DOHH2 (cell line): ENCODE measurements at regions not wholly inside any gene's neighbourhood (a gene's known extent, or its start where the extent isn't known, plus 50 kb on each side); places are given as distances from the start of the nearest gene placed in this dataset.
"Not testable (repeated sequence)": the region's sequence is repeated elsewhere in the genome, so short reads cannot be mapped to it uniquely, and the experiment has no call there.

Experiments used
- H3F3A ChIP-seq: fragments of 200-600 bp; sonication (generic), shearing (Covaris generic); 2 replicates; pipeline ENCODE4 v1.6.0; 2016; ENCODE audit warnings: antibody characterized with exemption, mild to moderate bottlenecking; ENCODE audit not compliant: control insufficient read depth, insufficient read depth
- H3K27ac ChIP-seq: fragments of 200-600 bp; sonication (generic); 2 replicates; pipeline ENCODE4 v1.5.1; 2014; ENCODE audit warnings: low read depth, mild to moderate bottlenecking, low read length, moderate library complexity
- H3K27me3 ChIP-seq: fragments of 200-600 bp; sonication (generic); 2 replicates; pipeline ENCODE4 v1.6.1; 2014; ENCODE audit warnings: mild to moderate bottlenecking, low read length, mixed read lengths; ENCODE audit not compliant: control insufficient read depth
- H3K36me3 ChIP-seq: fragments of 200-600 bp; sonication (generic); 2 replicates; pipeline ENCODE4 v1.6.1; 2014; ENCODE audit warnings: mild to moderate bottlenecking, low read length, moderate library complexity, mixed read lengths; ENCODE audit not compliant: control insufficient read depth
- H3K4me1 ChIP-seq: fragments of 200-600 bp; sonication (generic); 2 replicates; pipeline ENCODE4 v1.6.1; 2014; ENCODE audit warnings: mild to moderate bottlenecking, low read length, mixed read lengths; ENCODE audit not compliant: control insufficient read depth
- H3K4me2 ChIP-seq: fragments of 200-600 bp; sonication (generic); 2 replicates; pipeline ENCODE4 v1.6.0; 2014; ENCODE audit warnings: mild to moderate bottlenecking, low read length, moderate library complexity
- H3K4me3 ChIP-seq: fragments of 200-600 bp; sonication (generic); 2 replicates; pipeline ENCODE4 v1.5.1; 2014; ENCODE audit warnings: mild to moderate bottlenecking, low read length, mixed read lengths
- H3K79me2 ChIP-seq: fragments of 200-600 bp; sonication (generic); 2 replicates; pipeline ENCODE4 v1.6.1; 2014; ENCODE audit warnings: mild to moderate bottlenecking, low read length, mixed read lengths; ENCODE audit not compliant: control insufficient read depth
- H3K9me2 ChIP-seq: fragments of 200-600 bp; sonication (generic); replicated peaks from 2 replicates; pipeline ENCODE4 v1.6.1; 2014; ENCODE audit warnings: mild to moderate bottlenecking, low read length, mixed read lengths; ENCODE audit not compliant: control insufficient read depth
- H3K9me3 ChIP-seq: fragments of 200-600 bp; sonication (generic); 2 replicates; pipeline ENCODE4 v1.6.1; 2014; ENCODE audit warnings: antibody characterized with exemption, low read length, mixed read lengths; ENCODE audit not compliant: control insufficient read depth, insufficient read depth
- H4K20me1 ChIP-seq: fragments of 200-600 bp; sonication (generic); 2 replicates; pipeline ENCODE4 v1.6.0; 2014; ENCODE audit warnings: low read depth, mild to moderate bottlenecking, antibody characterized with exemption, low read length, moderate library complexity; ENCODE audit not compliant: control insufficient read depth, insufficient read depth
- CTCF ChIP-seq: fragments of 200-600 bp; sonication (generic); IDR thresholded peaks from one replicate; pipeline ENCODE4 v1.5.1; 2014; ENCODE audit warnings: antibody characterized with exemption, mild to moderate bottlenecking, low read depth, low read length; ENCODE audit not compliant: poor library complexity, severe bottlenecking
- EZH2phosphoT487 ChIP-seq: fragments of 200-600 bp; sonication (generic); IDR thresholded peaks from 2 replicates; pipeline ENCODE4 v1.6.1; 2017; ENCODE audit warnings: borderline replicate concordance, mild to moderate bottlenecking, antibody characterized with exemption, low read length, moderate library complexity, mixed read lengths

- H4K20me1 ChIP-seq: no peaks in the 10 kb centered on the region
These were observed 147.6 kb upstream of the BARHL2 start for GRCh38 chr1:90864681-90865080.

GRCh38 chr1:90862782-90863181, 145.7 kb upstream of the BARHL2 start:
- no peak overlapping the region for H3K4me3 ChIP-seq
- peaks cover 3% of the 10 kb centered on the region; the same call in 1 of the 2 replicates for H3K27me3 ChIP-seq
- H3K4me2 ChIP-seq: no peak overlapping the region
- H3K27ac ChIP-seq: no peak overlapping the region
- no peaks in the 10 kb centered on the region for H3K79me2 ChIP-seq
- H4K20me1 ChIP-seq: no peaks in the 10 kb centered on the region
- no peaks in the 10 kb centered on the region for H3K9me3 ChIP-seq
- H3K4me1 ChIP-seq: no peaks in the 10 kb centered on the region
- no peaks in the 10 kb centered on the region for H3F3A ChIP-seq
- H3K9me2 ChIP-seq: no peaks in the 10 kb centered on the region
- no peaks in the 10 kb centered on the region for H3K36me3 ChIP-seq
- TF ChIP-seq EZH2phosphoT487 (no peak), CTCF (no peak)

More at GRCh38 chr1:90864681-90865080, 147.6 kb upstream of the BARHL2 start:
- Histone ChIP-seq H3K4me2 (no peak overlapping the region), H3K4me3 (no peak overlapping the region), H3K27ac (no peak overlapping the region), H3K9me3 (no peaks in the 10 kb centered on the region), H3K27me3 (peaks cover 3% of the 10 kb centered on the region; the same call in 1 of the 2 replicates), H3K4me1 (no peaks in the 10 kb centered on the region), H3K36me3 (no peaks in the 10 kb centered on the region), H3K9me2 (no peaks in the 10 kb centered on the region), H3F3A (no peaks in the 10 kb centered on the region), H3K79me2 (no peaks in the 10 kb centered on the region)
- TF ChIP-seq EZH2phosphoT487 (no peak), CTCF (no peak)

GRCh38 chr1:90861421-90861820, 144.3 kb upstream of the BARHL2 start:
- not testable (repeated sequence) for H3K4me2 ChIP-seq, H3K27ac ChIP-seq, H3K4me3 ChIP-seq, H3K27me3 ChIP-seq, H3K4me1 ChIP-seq, H3K79me2 ChIP-seq, H3F3A ChIP-seq, H3K9me3 ChIP-seq, H4K20me1 ChIP-seq, H3K36me3 ChIP-seq, H3K9me2 ChIP-seq

- H3K4me1 ChIP-seq: peaks cover 4% of the 10 kb centered on the region; the same call in 1 of the 2 replicates
- H4K20me1 ChIP-seq: no peaks in the 10 kb centered on the region
- H3K9me3 ChIP-seq: no peaks in the 10 kb centered on the region
- no peak overlapping the region for H3K27ac ChIP-seq
- no peak overlapping the region for H3K4me3 ChIP-seq
- no peaks in the 10 kb centered on the region for H3F3A ChIP-seq
- TF ChIP-seq CTCF (no peak), EZH2phosphoT487 (no peak)
- peaks cover 3% of the 10 kb centered on the region for H3K27me3 ChIP-seq
- no peak overlapping the region for H3K4me2 ChIP-seq
- H3K9me2 ChIP-seq: no peaks in the 10 kb centered on the region
- H3K79me2 ChIP-seq: no peaks in the 10 kb centered on the region
- no peaks in the 10 kb centered on the region for H3K36me3 ChIP-seq
These were observed 139.4 kb upstream of the BARHL2 start for GRCh38 chr1:90856463-90857007.
